ENCODE measurements at regions not wholly inside any gene's neighbourhood (a gene's known extent, or its start where the extent isn't known, plus 50 kb on each side); places are given as distances from the start of the nearest gene placed in this dataset.

DNA sequence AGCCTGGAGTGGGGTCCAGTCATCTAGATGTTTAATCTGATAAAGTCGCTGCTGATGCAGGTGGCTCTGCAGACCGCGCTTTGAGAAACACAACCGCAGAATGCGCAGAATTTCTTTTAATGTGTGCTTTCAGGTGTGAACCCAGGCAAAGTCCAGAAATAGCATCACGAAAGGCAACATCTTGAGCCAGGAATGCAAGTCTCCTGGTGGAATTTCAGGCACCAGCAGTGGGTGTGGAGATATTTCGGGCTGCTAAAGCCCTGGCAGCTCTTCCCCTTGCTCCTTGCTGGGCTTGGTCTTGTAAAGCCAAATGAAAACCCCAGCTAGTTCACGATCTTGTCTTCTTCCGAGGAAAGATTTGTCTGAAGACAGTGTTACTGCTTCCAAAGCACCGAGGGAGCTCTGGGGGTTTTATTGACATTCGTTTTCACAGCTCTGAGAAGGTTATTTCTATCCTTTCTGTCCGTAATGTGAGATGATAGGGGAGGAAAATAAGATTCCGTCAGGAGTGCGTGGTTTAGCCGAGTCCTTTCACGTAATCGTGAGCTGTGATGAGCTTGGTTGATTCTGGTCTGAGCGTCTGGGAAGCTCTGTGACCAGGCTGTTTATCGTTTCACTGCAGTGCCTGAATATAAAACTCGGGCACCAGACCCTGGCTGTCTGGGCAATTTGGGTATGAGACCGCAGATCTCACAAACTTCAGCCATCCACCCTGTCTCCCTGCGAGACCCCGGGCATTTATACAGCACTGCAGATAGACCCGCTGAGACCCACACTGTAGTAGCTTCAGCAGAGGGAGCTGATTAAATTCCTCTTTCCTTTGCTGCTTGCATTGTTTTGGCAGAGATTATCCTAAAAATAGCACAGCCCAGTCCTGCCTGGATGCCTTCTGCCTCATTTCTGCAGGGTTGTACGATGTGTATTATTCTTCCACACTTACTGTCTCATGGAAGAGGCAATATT is 67.0 kb upstream of the SLC25A26 start:
- no peak for TF ChIP-seq CTCF (IDR thresholded peaks at IDR 0.05; ENCODE audit: control insufficient read depth, extremely low read depth, insufficient read depth)
- no peak overlapping the region for H3K4me3 ChIP-seq (ENCODE audit: low read depth, low read length)
- DNase-seq (ENCODE audit: low read depth) = no peak

GRCh38 chr3:66152336-66152735 is 68.5 kb upstream of the SLC25A26 start:
- TF ChIP-seq CTCF (IDR thresholded peaks at IDR 0.05; ENCODE audit: control insufficient read depth, extremely low read depth, insufficient read depth) = no peak
- no peak for DNase-seq (ENCODE audit: low read depth)
- no peak overlapping the region for H3K4me3 ChIP-seq (ENCODE audit: low read depth, low read length)

DNA sequence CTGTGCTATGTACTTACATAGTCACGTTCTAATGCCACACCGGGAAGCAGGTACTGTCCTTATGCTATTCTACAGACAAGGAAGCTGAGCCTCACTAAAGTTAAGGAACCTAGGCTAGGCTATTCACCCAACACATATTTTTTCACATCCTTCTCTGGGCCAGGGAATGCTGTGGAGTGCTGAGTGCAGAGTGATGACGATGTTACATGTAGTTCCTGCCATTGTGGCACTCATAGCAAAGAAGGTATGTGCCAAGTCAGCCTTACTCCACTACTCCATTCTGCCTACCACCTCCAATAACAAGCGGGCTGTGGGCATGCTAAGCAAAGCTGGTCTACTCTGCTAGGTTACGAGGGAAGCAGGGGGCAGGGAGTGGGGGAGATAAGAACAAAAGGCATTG is 69.8 kb upstream of the SLC25A26 start:
- no peak overlapping the region for H3K4me3 ChIP-seq (ENCODE audit: low read depth, low read length)
- no peak for TF ChIP-seq CTCF (IDR thresholded peaks at IDR 0.05; ENCODE audit: control insufficient read depth, extremely low read depth, insufficient read depth)
- DNase-seq (ENCODE audit: low read depth) = no peak

DNA sequence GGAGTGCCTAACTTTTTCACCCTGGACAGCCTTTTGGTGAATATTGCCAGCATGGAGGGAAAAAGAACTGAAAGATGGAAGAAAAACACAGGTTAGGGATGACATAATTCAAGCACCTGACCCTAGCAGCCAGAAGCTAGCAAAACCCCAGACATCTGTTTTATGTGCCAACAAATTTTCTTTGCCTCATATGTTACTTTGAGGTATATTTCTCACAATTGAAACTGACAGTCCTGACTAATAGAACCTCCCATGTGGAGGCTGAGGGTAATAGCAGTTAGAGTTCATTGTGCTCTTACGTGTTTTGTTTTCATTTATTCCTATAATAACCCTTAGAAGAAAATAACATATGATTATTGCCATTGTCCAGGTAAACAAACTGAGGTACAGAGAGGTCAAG is 71.5 kb upstream of the SLC25A26 start:
- DNase-seq (ENCODE audit: low read depth) = no peak
- H3K4me3 ChIP-seq (ENCODE audit: low read depth, low read length) = no peak overlapping the region
- no peak for TF ChIP-seq CTCF (IDR thresholded peaks at IDR 0.05; ENCODE audit: control insufficient read depth, extremely low read depth, insufficient read depth)

DNA sequence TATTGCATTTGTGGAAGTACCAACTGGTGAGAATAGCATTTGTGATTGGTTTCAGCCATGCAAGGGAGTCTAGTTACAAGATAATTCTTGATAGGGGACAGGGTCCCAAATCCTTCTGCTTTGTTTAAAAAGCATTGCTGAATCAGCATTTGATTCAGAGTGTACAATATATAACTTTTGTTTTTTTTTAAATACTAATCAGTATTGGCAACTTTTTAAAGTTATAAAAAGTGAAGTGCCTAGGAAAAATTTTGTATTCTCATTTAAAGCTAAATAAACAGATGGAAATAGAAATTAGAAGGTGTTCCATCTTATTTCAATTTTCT is 75.4 kb upstream of the SLC25A26 start:
- no peak for TF ChIP-seq CTCF (IDR thresholded peaks at IDR 0.05; ENCODE audit: control insufficient read depth, extremely low read depth, insufficient read depth)
- DNase-seq (ENCODE audit: low read depth) = no peak
- H3K4me3 ChIP-seq (ENCODE audit: low read depth, low read length) = no peak overlapping the region

DNA sequence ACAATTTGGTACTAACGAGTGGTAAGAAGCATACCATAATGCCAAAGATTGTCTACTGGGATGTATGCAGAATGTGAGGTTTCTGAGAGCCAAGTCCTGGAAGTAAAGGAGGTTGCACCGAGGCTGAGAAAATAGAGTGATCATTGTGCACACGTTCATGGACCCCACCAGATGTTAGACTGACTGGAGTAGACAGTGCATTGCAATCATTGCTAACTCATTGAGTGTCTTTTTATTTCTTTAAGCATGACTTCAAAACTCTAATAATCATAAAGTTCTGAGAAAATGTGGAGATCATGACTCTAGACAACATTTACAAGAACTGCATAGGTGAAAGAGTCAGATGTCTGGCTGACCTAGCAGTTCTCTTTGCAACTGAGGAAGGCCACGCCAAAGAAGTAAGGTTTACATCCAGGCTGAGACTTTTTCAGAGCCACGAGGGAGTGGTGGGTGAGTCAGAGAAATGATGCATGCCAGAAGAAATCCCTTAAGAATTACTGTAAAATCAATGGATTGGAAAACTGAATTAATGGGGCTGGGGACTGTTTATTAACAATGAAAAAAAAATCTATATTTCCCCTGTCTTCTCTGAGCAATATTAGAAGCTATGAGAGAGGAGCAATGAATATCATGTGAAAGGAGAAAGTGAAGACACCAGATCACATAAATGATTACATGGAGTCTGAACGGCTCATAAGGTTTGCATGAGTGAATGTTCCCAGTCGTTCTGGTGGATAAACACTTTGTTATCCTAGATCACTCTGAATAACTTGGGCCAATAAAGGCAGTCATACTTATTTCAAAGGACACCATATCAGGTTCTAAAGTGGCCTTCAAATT is 76.0 kb upstream of the SLC25A26 start:
- no peak for DNase-seq (ENCODE audit: low read depth)
- no peak overlapping the region for H3K4me3 ChIP-seq (ENCODE audit: low read depth, low read length)
- no peak for TF ChIP-seq CTCF (IDR thresholded peaks at IDR 0.05; ENCODE audit: control insufficient read depth, extremely low read depth, insufficient read depth)
